ENCODE measurements at regions not wholly inside any gene's neighbourhood (a gene's known extent, or its start where the extent isn't known, plus 50 kb on each side); places are given as distances from the start of the nearest gene placed in this dataset.

- no peak for DNase-seq (ENCODE audit: low read depth in 3 of 3, low spot score in 2 of 3)
Measured at GRCh38 chrX:46306103-46306502, 239.1 kb downstream of the ZNF674 start.

DNA sequence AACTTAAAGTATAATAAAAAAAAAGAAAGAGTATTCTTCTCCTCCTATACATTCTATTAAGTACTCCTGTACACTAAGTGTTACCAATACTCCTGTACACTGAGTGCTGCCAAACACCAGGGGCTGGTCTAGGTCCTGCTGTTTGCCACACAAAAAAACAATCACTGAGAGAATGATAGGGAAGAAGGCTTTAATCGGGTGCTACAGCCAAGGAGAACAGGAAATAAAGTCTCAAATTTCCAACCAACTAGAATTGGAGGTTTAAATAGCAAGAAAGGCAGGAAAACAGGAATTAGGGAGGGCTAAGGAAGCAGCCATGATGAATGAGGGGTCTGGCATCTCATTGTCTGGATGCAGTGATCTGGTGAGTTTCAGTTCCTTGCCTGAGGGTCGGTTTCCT, 239.8 kb downstream of the ZNF674 start:
- no peak for DNase-seq (ENCODE audit: low read depth in 3 of 3, low spot score in 2 of 3)

GRCh38 chrX:46301903-46302302, 243.3 kb downstream of the ZNF674 start:
- no peak for DNase-seq (ENCODE audit: low read depth in 3 of 3, low spot score in 2 of 3)

DNA sequence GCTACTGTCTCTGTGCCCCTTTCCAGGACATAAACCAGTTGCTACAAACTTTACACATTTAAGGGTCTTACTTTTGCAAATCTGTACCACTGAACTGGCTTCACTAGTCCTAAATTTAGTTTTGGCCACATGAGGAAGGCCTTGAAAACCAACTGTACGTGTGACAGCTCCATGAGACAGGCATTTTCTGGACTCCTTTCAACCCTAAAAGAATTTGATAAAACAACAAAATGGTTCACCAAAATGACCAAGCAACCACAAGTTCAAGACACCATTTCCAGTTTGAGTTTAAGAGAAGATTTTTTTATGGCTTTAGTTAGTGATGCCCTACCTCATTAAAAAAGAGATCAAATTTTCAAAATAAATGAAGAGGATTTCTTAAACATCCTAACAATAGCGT, 246.4 kb downstream of the ZNF674 start:
- no peak for DNase-seq (ENCODE audit: low read depth in 3 of 3, low spot score in 2 of 3)

DNA sequence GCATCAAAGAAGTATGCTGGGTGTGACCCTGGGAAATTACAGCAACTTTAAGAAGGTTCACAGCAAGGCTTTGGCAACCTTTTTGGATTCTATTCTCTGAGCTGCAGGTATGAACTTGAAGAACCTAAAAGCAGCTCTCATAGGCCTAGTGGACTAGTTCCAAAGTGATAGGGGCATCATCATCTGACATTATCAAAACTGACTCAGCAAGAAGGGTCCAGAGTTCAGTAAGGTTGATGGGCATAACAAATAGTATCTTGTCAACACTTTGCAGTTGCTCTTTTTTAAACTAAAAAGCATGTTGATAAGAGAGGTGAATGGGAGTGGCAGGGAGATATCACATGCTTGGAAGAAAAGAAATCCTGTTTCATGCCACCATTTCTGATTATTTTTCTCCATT, 249.3 kb downstream of the ZNF674 start:
- no peak for DNase-seq (ENCODE audit: low read depth in 3 of 3, low spot score in 2 of 3)

DNA sequence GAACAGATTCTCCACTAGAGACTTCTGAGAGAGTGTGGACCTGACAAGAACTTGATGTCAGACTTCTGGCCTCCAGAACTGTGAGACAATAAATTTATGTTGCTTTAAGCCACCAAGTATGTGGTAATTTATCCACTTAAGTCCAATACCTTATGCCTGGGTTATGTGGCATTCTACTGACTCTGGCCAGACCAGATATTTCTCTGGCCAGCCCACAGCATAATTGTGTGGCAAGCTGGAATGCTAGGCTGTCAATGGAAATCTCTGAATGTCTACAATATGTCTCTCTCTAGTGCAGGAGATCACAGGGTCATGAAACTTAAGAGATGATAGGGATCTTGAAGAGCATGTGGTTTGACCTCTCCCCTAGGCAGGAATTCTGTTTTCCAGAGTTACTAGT, 251.0 kb downstream of the ZNF674 start:
- DNase-seq (ENCODE audit: low read depth in 3 of 3, low spot score in 2 of 3) = no peak

DNA sequence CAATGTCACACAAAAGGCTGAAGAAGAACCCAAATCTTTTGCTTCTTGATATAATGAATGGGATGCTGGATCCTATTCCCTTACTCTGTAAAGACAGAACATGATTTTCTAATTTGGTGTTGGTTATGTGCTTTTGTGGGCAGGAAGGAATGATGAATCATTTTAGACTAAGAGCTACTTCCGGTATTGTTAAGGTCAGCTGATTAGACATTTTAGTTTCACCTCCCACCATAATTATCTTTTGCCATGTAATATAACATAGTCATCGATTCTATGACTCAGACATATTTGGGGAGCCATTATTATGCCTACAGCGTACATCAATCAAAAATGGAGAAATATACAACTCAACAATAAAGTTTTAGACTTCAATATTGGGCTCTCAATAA, 265.3 kb downstream of the ZNF674 start:
- no peak for DNase-seq (ENCODE audit: low read depth in 3 of 3, low spot score in 2 of 3)

GRCh38 chrX:46279214-46279924, 265.9 kb downstream of the ZNF674 start:
- no peak for DNase-seq (ENCODE audit: low read depth in 3 of 3, low spot score in 2 of 3)

- no peak for DNase-seq (ENCODE audit: low read depth in 3 of 3, low spot score in 2 of 3)
Measured at GRCh38 chrX:46278572-46278971, 266.6 kb downstream of the ZNF674 start.

GRCh38 chrX:46268412-46268811, 276.8 kb downstream of the ZNF674 start:
- no peak for DNase-seq (ENCODE audit: low read depth in 3 of 3, low spot score in 2 of 3)

GRCh38 chrX:46263494-46263893, 281.7 kb downstream of the ZNF674 start:
- DNase-seq (ENCODE audit: low read depth in 3 of 3, low spot score in 2 of 3) = no peak

- DNase-seq (ENCODE audit: low read depth in 3 of 3, low spot score in 2 of 3) = no peak
Measured at GRCh38 chrX:46262304-46262703, 282.9 kb downstream of the ZNF674 start.

DNA sequence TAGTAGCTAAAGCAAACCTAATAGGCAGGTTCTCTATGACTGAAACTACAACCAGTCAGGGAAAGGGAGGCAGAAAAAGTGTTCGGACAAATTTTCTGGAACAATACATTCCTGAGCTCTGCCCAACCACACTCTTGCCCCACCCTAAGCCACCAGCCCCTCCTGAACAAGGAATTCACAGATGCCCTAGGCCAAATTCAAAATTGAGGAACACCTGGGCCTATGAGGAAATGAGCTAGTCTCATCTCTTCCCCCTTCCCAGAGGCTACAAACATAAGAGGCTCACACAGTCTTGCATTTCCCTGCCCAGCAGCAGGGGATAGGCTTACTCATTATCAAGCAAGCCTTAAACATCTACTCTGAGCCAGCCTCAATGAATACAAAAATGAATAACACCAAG, 284.7 kb downstream of the ZNF674 start:
- DNase-seq (ENCODE audit: low read depth in 3 of 3, low spot score in 2 of 3) = no peak

- DNase-seq (ENCODE audit: low read depth in 3 of 3, low spot score in 2 of 3) = no peak
Measured at GRCh38 chrX:46258356-46258755, 286.9 kb downstream of the ZNF674 start.

DNA sequence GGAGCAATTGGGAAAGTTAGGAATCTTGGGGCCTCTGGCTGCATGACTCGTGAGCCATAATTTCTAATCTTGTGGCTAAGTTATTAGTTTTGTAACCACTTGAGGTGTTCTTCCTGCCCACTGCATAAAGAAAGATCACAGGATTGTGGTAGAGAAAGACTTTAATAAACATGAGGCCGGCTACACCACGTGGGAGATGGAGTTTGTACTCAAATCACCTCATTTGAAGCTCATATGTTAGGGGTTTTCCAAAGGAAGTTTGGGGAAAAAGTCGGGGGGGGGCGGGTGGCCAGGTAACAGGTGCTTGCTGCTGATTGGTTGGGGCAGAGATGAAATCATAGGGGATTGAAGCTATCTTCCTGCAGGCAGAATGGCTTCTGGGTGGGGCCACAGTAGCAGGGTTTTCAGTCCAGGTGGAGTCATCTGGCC, 287.8 kb downstream of the ZNF674 start:
- DNase-seq (ENCODE audit: low read depth in 3 of 3, low spot score in 2 of 3) = no peak

DNA sequence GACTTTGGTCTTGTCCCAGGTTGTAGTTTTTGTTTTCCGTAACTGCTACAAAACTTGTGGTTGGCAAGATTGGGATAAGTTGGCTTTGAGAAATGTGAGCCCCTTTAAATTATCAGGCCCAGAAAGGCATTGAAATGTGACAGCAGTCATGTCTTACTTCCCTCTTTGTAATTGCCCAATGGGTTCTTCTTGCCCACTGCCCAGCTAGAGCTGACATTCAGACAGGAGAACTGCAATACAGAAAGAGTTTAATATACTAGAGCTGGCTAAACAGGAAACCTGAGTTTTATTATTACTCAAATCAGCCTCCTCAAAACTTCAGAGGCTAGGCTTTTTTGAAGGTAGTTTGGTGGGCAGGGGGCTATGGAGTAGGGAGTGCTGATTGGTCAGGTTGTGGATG, 288.3 kb downstream of the ZNF674 start:
- DNase-seq (ENCODE audit: low read depth in 3 of 3, low spot score in 2 of 3) = no peak

DNA sequence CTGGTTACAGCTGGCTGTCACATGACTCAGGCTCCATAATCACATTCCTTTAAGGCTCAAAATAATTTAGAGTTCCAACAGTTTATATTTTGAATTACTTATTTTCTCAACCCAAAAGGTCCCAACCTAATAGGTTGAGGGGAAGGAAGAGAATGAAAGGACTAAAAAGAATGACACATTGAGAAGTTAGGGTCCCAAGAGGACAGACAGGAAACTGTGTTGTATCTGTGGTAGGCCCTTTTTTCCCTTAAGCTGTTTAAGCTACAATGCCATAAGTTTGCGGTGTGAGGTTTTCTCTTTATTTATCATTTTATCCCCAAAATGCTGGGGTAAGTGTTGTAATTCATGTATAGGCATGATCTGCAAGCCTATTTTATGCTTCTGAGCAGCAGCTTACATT, 290.2 kb downstream of the ZNF674 start:
- peak in 2 of 3 donors; percentile 1 to 10 for DNase-seq (ENCODE audit: low read depth in 3 of 3, low spot score in 2 of 3)

DNA sequence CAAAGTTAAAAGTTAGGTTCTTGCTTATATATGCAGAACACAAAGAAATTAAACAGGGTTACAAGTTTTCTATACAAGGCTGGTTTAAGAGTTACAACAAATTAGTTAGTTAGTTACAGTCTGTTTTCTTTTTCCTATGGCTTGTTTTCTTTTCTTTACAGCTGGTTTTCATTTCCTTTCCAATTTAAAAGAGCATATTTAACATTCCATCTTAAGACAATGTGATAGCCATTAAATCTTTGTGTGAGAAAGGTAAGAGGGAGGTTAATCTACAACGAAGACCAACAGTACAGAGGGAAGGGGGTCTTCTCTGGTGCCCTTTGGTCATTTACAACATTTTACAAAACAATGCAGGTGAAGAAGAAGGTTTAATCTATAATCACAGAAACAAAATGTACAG, 290.6 kb downstream of the ZNF674 start:
- DNase-seq (ENCODE audit: low read depth in 3 of 3, low spot score in 2 of 3) = peak in 2 of 3 donors; percentile 5 to 7

DNA sequence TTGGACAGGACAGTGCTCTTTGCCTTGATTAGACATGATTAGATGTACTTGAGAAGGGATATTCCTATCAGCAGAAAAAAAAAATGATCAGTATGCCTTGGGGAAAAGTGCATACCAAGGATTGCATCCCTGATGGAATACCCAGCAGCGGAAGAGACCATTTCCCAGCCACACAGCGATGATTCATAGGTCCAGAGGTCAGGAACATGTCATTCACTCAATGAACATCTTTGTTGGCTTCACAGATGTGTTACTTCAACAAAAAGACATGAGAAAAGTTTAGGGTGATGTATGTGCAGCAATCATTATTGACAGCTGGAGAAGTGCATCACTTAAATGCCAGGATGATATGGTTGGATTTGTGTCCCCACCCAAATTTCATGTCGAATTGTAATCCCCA, 293.5 kb downstream of the ZNF674 start:
- no peak for DNase-seq (ENCODE audit: low read depth in 3 of 3, low spot score in 2 of 3)

DNA sequence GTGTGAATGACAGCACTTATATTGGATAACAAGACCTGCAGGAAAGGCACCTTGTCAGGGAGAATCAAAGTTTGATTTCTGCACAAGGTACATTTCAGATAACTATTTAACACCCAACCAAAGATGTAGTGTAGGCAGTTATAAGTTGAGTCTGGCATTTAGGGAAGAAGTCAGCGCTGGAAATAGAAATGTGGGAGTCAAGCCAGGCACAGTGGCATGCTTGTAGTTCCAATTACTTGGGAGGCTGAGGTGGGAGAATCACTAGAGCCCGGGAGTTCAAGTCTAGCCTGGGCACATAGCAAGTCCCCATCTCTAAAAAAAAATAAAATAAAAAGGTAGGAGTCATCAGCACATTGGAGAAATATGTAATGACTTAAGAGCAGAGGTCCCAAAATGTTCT, 295.1 kb downstream of the ZNF674 start:
- DNase-seq (ENCODE audit: low read depth in 3 of 3, low spot score in 2 of 3) = no peak

GRCh38 chrX:46247456-46247855, 297.8 kb downstream of the ZNF674 start:
- no peak for DNase-seq (ENCODE audit: low read depth in 3 of 3, low spot score in 2 of 3)

DNA sequence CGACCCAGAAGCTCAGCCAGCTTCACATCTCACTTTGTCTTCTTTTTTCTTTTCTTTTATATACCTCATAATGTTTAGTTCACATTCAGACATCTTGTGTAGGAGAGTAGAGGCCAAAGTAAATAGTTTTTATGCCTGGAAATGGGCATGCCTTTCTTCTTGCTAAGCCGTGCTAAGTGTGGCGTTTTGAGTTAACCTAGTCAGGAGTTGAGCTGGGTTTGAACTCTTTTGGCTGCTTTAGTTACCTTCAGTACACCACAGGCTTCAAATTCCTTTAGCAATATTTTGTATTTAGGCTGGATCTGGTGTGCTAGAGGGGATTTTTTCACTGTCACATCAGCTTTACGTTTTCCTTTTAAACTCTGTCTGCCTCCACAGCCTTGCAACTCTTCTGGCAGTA, 300.8 kb downstream of the ZNF674 start:
- no peak for DNase-seq (ENCODE audit: low read depth in 3 of 3, low spot score in 2 of 3)

DNA sequence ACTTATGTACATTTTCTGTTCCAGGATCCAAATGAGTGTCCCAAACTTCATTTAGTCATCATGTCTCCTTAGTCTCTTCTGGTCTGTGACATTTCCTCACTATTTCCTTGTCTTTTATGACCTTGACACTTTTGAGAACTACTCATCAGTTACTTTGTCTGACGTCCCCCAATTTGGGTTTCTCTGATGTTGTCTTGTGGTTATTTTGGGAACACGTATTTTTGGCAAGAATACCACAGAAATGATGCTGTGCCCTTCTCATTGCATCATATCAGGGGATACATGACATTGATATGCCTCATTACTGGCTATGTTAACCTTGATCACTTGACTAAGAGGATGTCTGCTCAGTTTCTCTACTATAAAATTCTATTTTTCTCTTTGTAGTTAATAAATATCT, 308.8 kb downstream of the ZNF674 start:
- no peak for DNase-seq (ENCODE audit: low read depth in 3 of 3, low spot score in 2 of 3)

Measured in right renal cortex interstitium (tissue), 3 donors.